ENCODE measurements at regions not wholly inside any gene's neighbourhood (a gene's known extent, or its start where the extent isn't known, plus 50 kb on each side); places are given as distances from the start of the nearest gene placed in this dataset.

DNA sequence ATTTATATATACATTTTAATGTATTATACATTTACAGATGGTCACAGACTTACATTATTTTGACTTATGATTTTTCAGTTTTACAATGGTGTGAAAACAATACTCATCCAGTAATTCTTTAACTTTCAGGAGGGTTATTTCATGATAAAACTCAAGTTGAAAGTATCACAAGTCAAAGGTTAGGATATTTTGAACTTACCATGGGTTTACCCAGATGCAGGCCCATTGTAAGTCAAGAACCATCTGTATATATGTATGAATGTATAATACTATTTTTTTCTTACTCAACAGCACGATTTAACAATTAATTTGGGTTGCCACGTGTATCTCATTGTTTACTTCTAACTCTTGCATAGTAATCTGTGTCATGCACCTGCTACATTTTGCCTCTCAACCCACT lies 1002.0 kb downstream of the OTOL1 start:
- WGBS, 2 donors (ENCODE audit: low coverage in 1 of 2) = 47 to 83% methylated on average over 1 to 2 of the region's 2 CpGs
- Histone ChIP-seq H3K27me3 (no peaks in the 10 kb centered on the region), H3K27ac (no peak overlapping the region), H3K36me3 (no peaks in the 10 kb centered on the region), H3K4me3 (no peak overlapping the region), H3K9me3 (peaks cover 0 to 9% (median 0%) of the 10 kb centered on the region in 3 donors), H3K4me1 (no peaks in the 10 kb centered on the region)
- ATAC-seq = no peak
- TF ChIP-seq POLR2A (IDR thresholded peaks at IDR 0.05) (no peak), POLR2AphosphoS5 (IDR thresholded peaks at IDR 0.05) (no peak), EP300 (IDR thresholded peaks at IDR 0.05) (no peak)
- TF ChIP-seq, protein P1, sequence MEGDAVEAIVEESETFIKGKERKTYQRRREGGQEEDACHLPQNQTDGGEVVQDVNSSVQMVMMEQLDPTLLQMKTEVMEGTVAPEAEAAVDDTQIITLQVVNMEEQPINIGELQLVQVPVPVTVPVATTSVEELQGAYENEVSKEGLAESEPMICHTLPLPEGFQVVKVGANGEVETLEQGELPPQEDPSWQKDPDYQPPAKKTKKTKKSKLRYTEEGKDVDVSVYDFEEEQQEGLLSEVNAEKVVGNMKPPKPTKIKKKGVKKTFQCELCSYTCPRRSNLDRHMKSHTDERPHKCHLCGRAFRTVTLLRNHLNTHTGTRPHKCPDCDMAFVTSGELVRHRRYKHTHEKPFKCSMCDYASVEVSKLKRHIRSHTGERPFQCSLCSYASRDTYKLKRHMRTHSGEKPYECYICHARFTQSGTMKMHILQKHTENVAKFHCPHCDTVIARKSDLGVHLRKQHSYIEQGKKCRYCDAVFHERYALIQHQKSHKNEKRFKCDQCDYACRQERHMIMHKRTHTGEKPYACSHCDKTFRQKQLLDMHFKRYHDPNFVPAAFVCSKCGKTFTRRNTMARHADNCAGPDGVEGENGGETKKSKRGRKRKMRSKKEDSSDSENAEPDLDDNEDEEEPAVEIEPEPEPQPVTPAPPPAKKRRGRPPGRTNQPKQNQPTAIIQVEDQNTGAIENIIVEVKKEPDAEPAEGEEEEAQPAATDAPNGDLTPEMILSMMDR (IDR thresholded peaks at IDR 0.05) = no peak

DNA sequence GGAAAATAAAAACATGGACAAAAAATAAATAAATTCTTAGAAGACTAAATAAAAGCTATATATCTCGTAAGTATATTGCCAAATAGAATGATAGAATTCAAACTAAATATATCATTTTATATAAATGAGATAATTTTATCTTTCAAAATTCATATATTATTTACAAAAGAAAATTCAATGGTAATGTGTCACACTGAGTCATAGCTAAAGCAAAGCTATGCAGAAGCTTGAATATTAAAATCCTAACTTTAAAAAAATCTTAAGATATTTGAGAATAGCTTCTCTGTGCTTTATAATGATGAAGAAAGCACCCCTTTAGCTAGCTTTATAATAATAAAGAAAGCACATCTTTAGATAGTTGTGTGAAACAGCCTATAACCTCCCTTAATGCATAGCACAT lies 1010.8 kb downstream of the OTOL1 start:
- Histone ChIP-seq H3K27ac (no peak overlapping the region), H3K9me3 (peaks cover 0 to 5% (median 0%) of the 10 kb centered on the region in 3 donors), H3K27me3 (no peaks in the 10 kb centered on the region), H3K4me1 (no peaks in the 10 kb centered on the region), H3K36me3 (no peaks in the 10 kb centered on the region), H3K4me3 (no peak overlapping the region)
- 85 to 87% methylated on average over 1 of the region's 1 CpG for WGBS, 2 donors (ENCODE audit: low coverage in 1 of 2)
- no peak for ATAC-seq
- TF ChIP-seq POLR2A (IDR thresholded peaks at IDR 0.05) (no peak), EP300 (IDR thresholded peaks at IDR 0.05) (no peak), POLR2AphosphoS5 (IDR thresholded peaks at IDR 0.05) (no peak)
- TF ChIP-seq, protein P1 (IDR thresholded peaks at IDR 0.05) = no peak

DNA sequence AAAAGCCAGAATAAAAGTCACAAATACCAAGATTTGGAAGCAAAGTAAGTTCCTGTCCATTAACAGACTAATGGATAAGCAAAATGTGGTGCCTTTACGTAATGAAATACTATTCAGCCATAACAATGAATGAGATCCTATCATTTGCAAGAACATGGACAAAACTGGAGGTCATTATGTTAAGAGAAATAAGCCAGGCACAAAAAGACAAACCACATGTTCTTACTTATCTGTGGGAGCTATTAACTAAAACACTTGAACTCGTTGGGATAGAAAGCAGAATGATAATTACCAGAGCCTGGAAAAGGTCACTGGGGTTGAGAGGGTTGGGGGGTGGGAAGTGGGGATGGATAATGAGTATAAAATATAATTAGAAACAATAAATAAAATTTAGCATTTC lies 1015.9 kb downstream of the OTOL1 start:
- 42 to 57% methylated on average over 2 of the region's 2 CpGs for WGBS, 2 donors (ENCODE audit: low coverage in 1 of 2)
- H3K4me3 ChIP-seq = no peak overlapping the region
- TF ChIP-seq POLR2A (IDR thresholded peaks at IDR 0.05) (no peak), EP300 (IDR thresholded peaks at IDR 0.05) (no peak), POLR2AphosphoS5 (IDR thresholded peaks at IDR 0.05) (no peak)
- TF ChIP-seq, protein P1 (IDR thresholded peaks at IDR 0.05) = no peak

DNA sequence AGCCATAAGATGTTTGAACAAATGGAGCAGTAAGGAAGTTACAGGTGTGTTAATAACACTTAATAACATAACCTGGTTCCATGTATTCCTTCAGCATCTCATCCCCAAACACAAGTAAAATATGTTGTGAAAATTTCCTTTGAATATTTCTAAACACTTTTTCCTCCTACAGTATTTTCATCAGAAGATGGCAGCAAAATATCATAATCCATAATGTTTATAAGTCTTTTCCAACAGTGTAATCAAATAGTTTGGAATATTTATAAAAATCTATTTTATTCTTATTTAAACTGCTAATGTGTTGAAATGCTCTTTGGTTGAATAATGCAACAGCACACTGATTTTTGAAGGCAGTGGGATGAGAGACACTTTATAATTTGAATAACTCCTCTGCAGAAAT lies 1020.5 kb downstream of the OTOL1 start:
- ATAC-seq = no peak

More for the DNA sequence above, 1015.9 kb downstream of the OTOL1 start:
- H3K27ac ChIP-seq = no peak overlapping the region
- no peaks in the 10 kb centered on the region for H3K4me1 ChIP-seq
- no peaks in the 10 kb centered on the region for H3K27me3 ChIP-seq
- ATAC-seq = no peak
- no peaks in the 10 kb centered on the region for H3K36me3 ChIP-seq
- no peaks in the 10 kb centered on the region for H3K9me3 ChIP-seq

DNA sequence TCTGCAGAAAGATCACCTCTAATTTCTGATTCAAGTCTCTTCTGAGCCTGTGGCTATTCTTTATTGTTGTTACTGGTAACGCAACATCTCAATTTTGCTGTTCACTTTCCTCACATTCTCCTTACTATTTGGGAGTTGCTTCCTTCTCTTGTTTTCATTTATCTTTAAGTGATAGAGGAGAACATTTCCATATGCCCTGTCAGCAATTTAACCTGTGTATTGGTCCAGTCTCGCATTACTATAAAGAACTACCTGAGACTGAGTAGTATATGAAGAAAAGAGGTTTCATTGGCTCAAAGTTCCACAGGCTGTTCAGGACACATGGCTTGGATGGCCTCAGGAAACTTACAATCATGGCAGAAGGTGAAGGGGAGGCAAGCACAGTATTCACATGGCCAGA lies 1025.1 kb downstream of the OTOL1 start:
- Histone ChIP-seq H3K4me1 (no peaks in the 10 kb centered on the region), H3K9me3 (no peaks in the 10 kb centered on the region), H3K36me3 (no peaks in the 10 kb centered on the region), H3K4me3 (no peak overlapping the region), H3K27ac (no peak overlapping the region), H3K27me3 (no peaks in the 10 kb centered on the region)
- ATAC-seq = no peak
- TF ChIP-seq POLR2AphosphoS5 (IDR thresholded peaks at IDR 0.05) (no peak), EP300 (IDR thresholded peaks at IDR 0.05) (no peak), POLR2A (IDR thresholded peaks at IDR 0.05) (no peak)
- WGBS, 2 donors (ENCODE audit: low coverage in 1 of 2) = 100% methylated on average over 1 of the region's 2 CpGs

More for the DNA sequence above, 1020.5 kb downstream of the OTOL1 start:
- Histone ChIP-seq H3K4me3 (no peak overlapping the region), H3K36me3 (no peaks in the 10 kb centered on the region), H3K27ac (no peak overlapping the region), H3K27me3 (no peaks in the 10 kb centered on the region), H3K9me3 (no peaks in the 10 kb centered on the region), H3K4me1 (no peaks in the 10 kb centered on the region)
- no peak for TF ChIP-seq POLR2AphosphoS5 (IDR thresholded peaks at IDR 0.05)
- no peak for TF ChIP-seq EP300 (IDR thresholded peaks at IDR 0.05)
- no peak for TF ChIP-seq POLR2A (IDR thresholded peaks at IDR 0.05)
- TF ChIP-seq, protein P1 (IDR thresholded peaks at IDR 0.05) = no peak

All from gastroesophageal sphincter (tissue), 4 donors.